Left kidney (tissue), 1 donor: ENCODE measurements at regions not wholly inside any gene's neighbourhood (a gene's known extent, or its start where the extent isn't known, plus 50 kb on each side); places are given as distances from the start of the nearest gene placed in this dataset.

Experiments
- DNase-seq: peaks from one replicate; pipeline ENCODE4 v3.0.0-alpha.2; 2013

GRCh38 chrX:125003746-125004446 lies 315.8 kb upstream of the TEX13C start:
- DNase-seq: no peak

GRCh38 chrX:125004799-125005198 lies 314.9 kb upstream of the TEX13C start:
- no peak for DNase-seq

GRCh38 chrX:125005863-125006262 lies 313.8 kb upstream of the TEX13C start:
- no peak for DNase-seq

GRCh38 chrX:125006704-125007103 lies 313.0 kb upstream of the TEX13C start:
- DNase-seq: no peak

- DNase-seq: no peak
Observed at GRCh38 chrX:125012585-125012984, 307.1 kb upstream of the TEX13C start.

- no peak for DNase-seq
Observed at GRCh38 chrX:125029131-125029530, 290.5 kb upstream of the TEX13C start.
